Stimulated activated CD4-positive, alpha-beta T cell treated with anti-CD3 and anti-CD28 coated beads, Interleukin-15, amount 100 ng/mL, for 24 hours (primary cell): ENCODE measurements at regions not wholly inside any gene's neighbourhood (a gene's known extent, or its start where the extent isn't known, plus 50 kb on each side); places are given as distances from the start of the nearest gene placed in this dataset.
"Not testable (repeated sequence)": the region's sequence is repeated elsewhere in the genome, so short reads cannot be mapped to it uniquely, and the experiment has no call there.

ENCODE experiments used
- DNase-seq: peaks from one replicate; pipeline ENCODE4 v3.0.0-alpha.2; 2020

DNA sequence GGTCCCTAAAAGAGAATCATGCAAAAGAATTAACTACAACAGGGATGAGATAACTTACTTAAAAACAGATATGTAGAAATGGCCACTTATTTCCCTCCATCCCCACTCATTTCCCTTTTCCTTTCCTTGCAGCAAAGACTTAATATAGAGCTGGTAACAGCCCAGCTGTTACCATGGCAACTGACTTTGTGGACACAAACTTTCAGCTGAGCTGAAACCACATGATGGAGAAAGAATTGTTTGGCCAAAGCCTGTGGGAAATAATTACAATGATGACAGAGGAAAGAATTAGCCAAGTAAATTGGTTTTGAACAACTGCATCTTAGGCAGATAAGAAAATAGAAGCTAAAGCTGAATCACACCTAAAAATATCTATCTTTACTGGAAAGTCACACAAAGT, 364.9 kb downstream of the GALC start:
- DNase-seq, result no peak

DNA sequence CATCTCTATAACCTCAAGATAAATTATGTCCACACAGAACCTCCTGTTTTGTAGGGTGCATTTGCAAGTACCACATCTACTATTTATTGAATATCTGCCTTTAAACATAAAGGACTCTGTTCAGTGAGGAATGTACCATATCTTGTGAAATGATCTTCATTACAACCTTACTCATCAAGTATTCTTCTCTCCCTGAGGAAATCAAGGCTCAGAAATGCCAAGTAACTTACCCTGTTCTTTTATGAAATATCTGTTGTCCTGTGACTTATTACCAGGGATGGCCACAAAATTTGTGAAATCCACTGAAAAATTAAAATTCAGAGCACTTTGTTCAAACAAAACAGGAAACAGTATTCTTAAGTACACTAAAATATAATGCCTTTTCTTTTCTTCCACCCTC, 366.7 kb downstream of the GALC start:
- no peak for DNase-seq

- no peak for DNase-seq
These were observed 369.4 kb downstream of the GALC start for GRCh38 chr14:87623616-87624015.

- DNase-seq, result no peak
These were observed 375.9 kb downstream of the GALC start for GRCh38 chr14:87617079-87617478.

DNA sequence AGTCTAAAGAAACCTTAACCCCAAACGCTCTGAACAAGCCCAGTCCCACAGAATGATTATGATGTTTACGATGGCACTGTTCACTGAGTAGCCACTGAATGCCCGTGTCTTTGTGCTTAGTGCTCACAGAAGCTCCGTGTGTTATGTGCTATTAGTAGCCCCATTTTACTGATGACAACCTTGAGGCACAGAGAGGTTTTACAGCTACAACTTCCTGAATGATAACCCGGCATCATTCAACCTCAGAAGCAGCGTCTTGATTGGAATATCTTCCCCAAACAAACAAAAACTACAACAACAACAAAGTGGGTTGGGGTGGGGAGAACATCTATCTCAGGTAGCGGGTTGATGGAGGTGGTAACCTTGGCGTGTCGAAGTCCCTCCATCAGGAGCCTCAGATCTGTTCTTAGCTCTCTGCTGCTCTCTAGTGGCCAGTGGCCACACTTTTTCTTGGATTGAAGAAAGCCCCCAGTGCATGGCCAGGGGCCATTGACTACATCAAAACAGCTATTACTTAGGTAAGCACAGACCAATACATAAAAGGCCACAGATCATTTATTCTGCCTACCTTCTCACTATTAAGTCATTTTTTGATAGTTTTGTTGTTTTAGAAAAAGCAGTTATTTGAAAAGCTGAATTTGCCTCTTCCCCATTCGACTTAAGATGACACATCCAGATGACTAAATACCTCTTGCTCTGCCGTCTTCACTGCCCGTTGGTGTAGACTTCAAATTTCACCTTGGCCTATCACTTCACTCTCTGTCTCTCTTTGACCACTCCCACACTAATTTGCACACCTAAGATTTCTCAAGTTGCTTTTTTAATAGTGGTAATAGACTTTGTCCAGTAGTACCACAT, 376.9 kb downstream of the GALC start:
- peak; percentile 47 for DNase-seq

DNA sequence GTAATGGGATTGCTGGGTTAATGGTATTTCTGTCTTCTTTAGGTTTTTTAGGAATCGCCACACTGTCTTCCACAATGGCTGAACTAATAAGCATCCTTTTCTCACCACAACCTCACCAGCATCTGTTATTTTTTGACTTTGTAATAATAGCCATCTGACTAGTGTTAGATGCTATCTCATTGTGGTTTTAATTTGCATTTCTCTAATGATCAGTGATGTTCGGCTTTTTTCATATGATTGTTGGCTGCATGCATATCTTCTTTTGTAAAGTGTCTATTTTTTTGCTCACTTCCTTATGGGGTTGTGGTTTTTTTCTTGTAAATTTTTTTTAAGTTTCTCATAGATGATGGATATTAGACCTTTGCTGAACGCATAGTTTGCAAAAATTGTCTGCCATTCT, 377.9 kb downstream of the GALC start:
- DNase-seq, result no peak

GRCh38 chr14:87613881-87614280, 379.1 kb downstream of the GALC start:
- DNase-seq, result no peak

DNA sequence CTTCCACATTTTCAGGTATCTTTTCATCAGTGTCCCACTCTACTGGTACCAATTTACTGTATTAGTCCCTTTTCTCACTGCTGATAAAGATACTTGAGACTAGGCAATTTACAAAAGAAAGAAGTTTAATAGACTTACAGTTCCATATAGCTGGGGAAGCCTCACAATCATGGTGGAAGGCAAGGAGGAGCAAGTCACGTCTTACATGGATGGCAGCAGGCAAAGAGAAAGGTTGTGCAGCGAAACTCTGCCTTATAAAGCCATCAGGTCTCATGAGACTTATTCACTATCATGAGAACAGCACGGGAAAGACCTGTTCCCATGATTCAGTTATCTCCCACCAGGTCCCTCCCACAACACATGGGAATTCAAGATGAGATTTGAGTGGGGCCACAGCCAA, 385.9 kb downstream of the GALC start:
- not testable (repeated sequence) for DNase-seq

- DNase-seq, result no peak
These were observed 391.9 kb downstream of the GALC start for GRCh38 chr14:87601036-87601435.

- DNase-seq, result no peak
These were observed 392.7 kb downstream of the GALC start for GRCh38 chr14:87600240-87600639.

DNA sequence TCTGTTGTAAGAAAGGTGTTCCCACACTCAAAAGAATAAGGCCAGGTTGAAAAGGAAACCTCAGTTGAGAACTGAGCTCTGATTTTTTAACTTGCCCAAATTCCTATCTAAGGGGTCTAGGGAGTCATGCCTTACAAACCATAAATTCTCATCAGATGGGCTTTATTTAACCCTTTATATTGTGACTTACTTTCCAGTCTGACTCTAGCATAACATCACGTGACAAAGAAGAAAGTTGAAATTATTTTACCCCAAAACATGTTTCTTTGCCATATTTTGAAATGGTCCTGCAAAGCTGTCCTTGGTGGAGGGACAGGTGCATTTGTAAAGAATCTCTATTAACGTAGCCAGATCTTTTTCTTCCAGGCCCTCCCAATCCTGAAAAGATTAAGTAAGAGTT, 411.7 kb downstream of the GALC start:
- DNase-seq, result no peak

- no peak for DNase-seq
These were observed 413.9 kb downstream of the GALC start for GRCh38 chr14:87579036-87579435.

DNA sequence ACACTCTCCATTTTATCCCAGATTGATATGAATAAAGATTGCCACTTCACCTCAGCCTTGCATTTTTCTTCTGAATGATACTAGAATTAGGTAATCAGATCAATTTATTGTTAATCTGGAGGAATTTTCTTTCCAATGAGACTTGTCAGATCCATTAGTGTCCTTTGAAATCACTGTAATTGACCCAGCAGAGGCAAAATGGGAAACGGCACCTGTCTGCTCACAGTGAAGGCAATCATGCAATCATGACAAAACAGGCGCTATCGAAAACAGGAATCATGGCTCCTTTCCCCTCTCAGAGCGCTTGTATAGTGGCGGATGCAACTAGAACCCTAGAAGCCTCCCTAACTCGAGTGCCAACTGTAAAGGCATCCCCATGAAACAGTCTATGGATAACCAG, 417.6 kb downstream of the GALC start:
- no peak for DNase-seq

DNA sequence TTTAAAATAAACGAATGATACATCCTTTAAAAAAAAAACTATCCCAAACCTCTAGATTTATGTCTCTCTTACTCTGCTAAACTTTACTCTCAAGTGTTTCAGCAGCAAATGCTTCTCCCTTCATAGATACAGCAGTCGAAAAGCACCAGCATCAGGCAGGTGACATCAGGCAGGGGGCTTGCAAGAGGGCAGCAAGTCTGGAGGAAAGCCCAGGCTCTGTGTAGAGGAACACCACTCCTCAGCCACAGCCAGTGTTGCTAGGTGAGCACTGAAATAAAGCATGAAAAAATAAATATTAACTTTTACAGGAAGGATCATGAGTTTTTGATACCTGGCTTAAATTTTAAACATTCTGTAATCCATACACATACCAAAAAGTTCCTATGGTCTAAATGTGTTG, 419.4 kb downstream of the GALC start:
- no peak for DNase-seq

- no peak for DNase-seq
These were observed 425.2 kb downstream of the GALC start for GRCh38 chr14:87567618-87568295.

DNA sequence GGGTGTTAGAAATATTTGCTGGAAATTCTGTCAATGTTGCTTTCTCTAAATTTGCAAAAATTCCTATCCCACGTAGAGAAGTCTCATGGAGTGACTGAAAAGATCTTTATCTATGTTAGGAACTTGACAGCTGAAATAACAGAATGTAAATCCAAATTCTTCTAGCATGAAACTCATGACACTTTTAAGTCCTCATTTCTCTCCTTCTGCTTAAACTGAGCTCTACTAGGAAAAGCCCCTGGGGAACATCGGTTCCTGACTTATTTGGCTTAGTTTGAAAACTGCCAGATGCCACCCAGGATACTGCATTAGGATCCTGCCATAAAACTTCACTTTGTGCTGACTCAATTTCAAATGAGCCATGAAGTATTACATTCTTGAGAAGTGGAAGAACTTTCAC, 426.0 kb downstream of the GALC start:
- no peak for DNase-seq

DNA sequence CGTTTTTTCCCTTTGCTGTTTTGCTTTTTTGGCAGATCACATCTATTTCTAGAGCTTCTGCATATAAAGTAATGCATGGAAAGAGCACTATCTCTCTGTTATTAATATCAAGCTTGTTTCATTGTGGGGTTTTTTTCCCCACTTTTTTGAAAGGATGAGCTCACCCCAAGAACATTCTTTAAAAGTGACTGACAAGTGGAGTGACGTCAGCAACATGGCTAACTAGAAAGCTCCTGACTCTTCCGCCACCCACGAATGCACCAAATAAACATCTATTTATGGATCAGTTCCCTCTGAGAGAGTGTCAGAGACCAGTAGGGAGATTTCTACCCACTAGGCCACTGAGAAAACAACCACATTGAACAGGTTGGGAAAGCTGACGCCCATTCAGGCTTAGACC, 445.4 kb downstream of the GALC start:
- no peak for DNase-seq

DNA sequence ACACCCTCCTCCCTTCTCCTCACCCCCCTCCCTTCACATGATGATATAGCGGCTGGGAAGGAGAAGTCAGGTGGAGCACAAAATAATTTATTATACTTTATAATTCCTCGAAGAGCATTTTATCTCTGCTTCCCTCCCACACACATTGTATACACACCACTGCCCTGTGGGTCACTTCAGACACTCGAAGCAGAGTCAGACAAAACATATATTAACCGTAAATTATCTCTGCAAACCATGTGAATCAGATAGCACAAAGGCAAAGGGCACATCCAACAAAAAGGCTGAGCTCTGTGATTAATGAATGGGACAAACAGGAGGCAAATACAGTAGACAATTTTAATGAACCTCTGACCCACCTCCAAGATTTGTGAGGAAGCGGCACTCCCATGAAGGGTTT, 450.7 kb downstream of the GALC start:
- no peak for DNase-seq

GRCh38 chr14:87540339-87540738, 452.6 kb downstream of the GALC start:
- DNase-seq, result no peak

DNA sequence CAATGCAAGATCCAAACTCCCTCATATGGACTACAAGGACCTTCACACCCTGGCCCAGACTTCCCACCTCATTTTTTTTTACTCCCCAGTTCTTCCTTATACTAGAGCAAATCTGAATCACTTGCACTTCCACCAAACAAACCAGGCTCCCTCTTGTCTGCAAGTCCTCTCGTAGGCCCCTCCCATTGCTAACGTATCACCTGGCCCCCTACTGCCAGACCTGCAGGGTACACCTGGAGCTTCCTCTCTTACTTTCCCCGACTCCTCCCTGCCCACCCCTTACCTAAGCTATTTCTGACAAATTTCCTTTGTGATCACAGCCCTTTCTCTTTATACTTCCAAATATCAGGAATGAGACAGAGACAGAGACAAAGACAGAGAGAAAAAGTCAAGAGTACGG, 463.9 kb downstream of the GALC start:
- DNase-seq, result no peak

- DNase-seq, result no peak
These were observed 466.3 kb downstream of the GALC start for GRCh38 chr14:87526731-87527130.

- DNase-seq, result no peak
These were observed 469.0 kb downstream of the GALC start for GRCh38 chr14:87524011-87524410.

DNA sequence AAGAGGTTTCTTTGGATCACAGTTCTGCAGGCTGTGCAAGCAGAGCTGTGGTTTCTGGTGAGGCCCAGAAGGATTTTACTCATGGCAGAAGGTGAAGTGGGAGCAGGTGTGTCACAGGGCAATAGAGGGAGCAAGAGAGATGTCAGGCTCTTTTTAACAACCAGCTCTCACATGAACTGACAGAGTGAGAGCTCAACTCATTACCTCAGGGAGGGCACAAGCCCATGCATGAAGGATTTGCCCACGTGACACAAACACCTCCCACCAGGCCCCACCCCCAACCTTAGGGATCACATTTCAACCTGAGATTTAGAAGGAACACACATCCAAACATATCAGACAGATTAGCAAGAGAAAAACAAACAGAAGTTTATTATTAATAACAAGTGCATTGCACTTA, 470.4 kb downstream of the GALC start:
- no peak for DNase-seq

GRCh38 chr14:87508333-87508732, 484.6 kb downstream of the GALC start:
- no peak for DNase-seq

DNA sequence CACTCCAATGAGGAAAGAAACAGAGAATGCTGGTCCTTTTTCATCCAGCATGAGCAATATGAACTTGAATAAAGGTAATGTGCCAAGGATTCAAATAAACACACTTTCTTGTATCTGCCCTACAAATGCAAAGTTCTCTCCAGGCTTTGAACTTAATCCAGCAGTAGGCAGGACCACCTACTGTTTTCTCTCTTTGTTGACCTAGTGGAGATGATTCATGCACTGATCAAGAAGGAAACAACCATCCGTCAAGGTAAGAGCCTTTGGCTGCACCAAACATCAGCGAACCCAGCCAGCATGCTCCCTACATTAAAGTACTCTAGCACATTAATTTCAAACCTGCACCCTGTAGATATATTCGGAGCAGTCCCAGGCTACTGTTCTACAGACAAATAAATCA, 489.3 kb downstream of the GALC start:
- no peak for DNase-seq
